ENCODE measurements at regions not wholly inside any gene's neighbourhood (a gene's known extent, or its start where the extent isn't known, plus 50 kb on each side); places are given as distances from the start of the nearest gene placed in this dataset.

DNA sequence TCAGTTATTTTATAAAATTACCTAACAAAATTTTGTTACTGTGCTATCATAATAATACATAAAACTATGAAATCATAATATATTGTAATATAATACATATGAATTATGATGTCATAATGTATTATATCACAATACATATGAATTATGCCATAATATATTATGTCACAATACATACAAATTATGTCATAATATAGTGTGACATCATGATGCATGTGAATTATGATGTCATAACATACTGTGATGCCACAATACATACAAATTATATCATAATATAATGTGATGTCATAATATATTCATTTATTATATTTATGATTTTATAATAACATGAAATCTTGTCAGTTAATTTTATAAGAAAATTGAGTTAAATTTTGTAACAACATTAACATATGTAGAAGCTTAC, 2021.6 kb downstream of the TP53TG3F start (continued):
- TF ChIP-seq ZNF621 (tag by site-specific recombination; IDR thresholded peaks at IDR 0.05), result no peak
- TF ChIP-seq, protein P1, sequence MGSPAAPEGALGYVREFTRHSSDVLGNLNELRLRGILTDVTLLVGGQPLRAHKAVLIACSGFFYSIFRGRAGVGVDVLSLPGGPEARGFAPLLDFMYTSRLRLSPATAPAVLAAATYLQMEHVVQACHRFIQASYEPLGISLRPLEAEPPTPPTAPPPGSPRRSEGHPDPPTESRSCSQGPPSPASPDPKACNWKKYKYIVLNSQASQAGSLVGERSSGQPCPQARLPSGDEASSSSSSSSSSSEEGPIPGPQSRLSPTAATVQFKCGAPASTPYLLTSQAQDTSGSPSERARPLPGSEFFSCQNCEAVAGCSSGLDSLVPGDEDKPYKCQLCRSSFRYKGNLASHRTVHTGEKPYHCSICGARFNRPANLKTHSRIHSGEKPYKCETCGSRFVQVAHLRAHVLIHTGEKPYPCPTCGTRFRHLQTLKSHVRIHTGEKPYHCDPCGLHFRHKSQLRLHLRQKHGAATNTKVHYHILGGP (tag by site-specific recombination; IDR thresholded peaks at IDR 0.05), result no peak

DNA sequence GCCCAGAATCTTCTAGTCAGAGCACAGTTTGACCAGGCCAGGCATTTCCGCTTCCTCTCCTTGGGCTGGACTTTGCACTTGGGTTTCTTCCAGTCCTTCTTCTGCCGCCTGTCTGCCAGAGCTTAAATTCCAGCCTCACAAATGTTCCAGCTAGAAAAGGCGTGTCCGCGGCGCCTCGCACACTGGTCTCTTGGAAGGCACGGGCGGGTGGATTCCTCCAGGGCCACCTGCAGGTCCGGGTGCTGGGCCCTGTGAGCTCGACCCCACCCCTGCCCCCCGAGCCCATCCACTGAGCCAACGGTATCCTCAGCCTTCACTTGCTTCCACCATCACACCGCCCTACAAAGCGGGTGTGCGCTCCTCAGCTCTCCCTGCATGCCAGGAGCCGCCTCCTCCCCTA, 2026.5 kb downstream of the TP53TG3F start:
- Histone ChIP-seq H3K9me3 (ENCODE audit: control insufficient read depth, insufficient read depth, low read depth, low read length) (no peaks in the 10 kb centered on the region), H3K4me1 (ENCODE audit: control insufficient read depth, insufficient read depth, low read length) (no peaks in the 10 kb centered on the region), H3K27ac (ENCODE audit: extremely low read depth, low read depth, low read length) (no peak overlapping the region), H3K36me3 (ENCODE audit: control insufficient read depth in 2 of 2, insufficient read depth in 1 of 2, low read length in 2 of 2) (no peaks in the 10 kb centered on the region), H3K4me3 (ENCODE audit: low read depth, low read length) (no peak overlapping the region)
- CTCF ChIA-PET, result no interaction called here
- POLR2A ChIA-PET, result no interaction called here
- TF ChIP-seq ZNF24 (tag by site-specific recombination; IDR thresholded peaks at IDR 0.05) (no peak), ZNF223 (tag by site-specific recombination; IDR thresholded peaks at IDR 0.05) (no peak), ZNF132 (tag by site-specific recombination; IDR thresholded peaks at IDR 0.05; ENCODE audit: borderline replicate concordance) (no peak), MYNN (tag by site-specific recombination; IDR thresholded peaks at IDR 0.05; ENCODE audit: borderline replicate concordance) (no peak), ZNF221 (tag by site-specific recombination; IDR thresholded peaks at IDR 0.05; ENCODE audit: borderline replicate concordance) (no peak), ZNF837 (tag by site-specific recombination; IDR thresholded peaks at IDR 0.05) (no peak), ZNF473 (tag by site-specific recombination; IDR thresholded peaks at IDR 0.05) (no peak), ZNF571 (tag by site-specific recombination; IDR thresholded peaks at IDR 0.05) (no peak), GFI1B (tag by site-specific recombination; IDR thresholded peaks at IDR 0.05) (no peak), ZFP41 (tag by site-specific recombination; IDR thresholded peaks at IDR 0.05; ENCODE audit: borderline replicate concordance) (no peak), ZNF112 (tag by site-specific recombination; IDR thresholded peaks at IDR 0.05) (no peak), ZNF302 (tag by site-specific recombination; IDR thresholded peaks at IDR 0.05; ENCODE audit: low read depth) (no peak), ZBTB8A (tag by site-specific recombination; IDR thresholded peaks at IDR 0.05) (no peak), ZNF624 (tag by site-specific recombination; IDR thresholded peaks at IDR 0.05) (no peak), ZNF214 (tag by site-specific recombination; IDR thresholded peaks at IDR 0.05; ENCODE audit: borderline replicate concordance) (no peak), ZNF654 (tag by site-specific recombination; IDR thresholded peaks at IDR 0.05; ENCODE audit: low read depth) (no peak), ZNF530 (tag by site-specific recombination; IDR thresholded peaks at IDR 0.05; ENCODE audit: low read depth) (no peak), ZNF239 (tag by site-specific recombination; IDR thresholded peaks at IDR 0.05) (no peak)
- TF ChIP-seq, protein P2, sequence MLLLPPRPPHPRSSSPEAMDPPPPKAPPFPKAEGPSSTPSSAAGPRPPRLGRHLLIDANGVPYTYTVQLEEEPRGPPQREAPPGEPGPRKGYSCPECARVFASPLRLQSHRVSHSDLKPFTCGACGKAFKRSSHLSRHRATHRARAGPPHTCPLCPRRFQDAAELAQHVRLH (tag by site-specific recombination; IDR thresholded peaks at IDR 0.05), result no peak

DNA sequence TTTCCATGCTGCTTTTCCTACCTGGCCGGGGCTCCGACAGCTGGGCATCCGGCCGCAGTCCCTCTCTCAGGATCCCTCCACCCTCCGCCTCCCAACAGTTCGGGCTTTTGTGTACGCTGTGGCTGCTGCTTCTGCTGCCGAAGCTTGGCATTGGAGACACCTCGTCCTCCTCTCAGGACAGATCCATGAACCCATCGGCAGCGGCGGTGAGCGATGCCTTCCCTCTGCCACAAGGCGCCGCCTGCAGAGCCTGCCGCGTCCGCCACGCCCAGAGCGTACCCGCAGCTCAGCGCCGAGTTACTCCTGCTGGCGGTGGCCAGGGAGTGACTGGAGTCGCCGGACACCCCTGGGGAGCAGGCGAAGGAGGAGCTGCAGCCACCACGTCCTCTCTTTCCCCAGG, 2032.8 kb downstream of the TP53TG3F start:
- Histone ChIP-seq H3K27ac (ENCODE audit: extremely low read depth, low read depth, low read length) (no peak overlapping the region), H3K4me1 (ENCODE audit: control insufficient read depth, insufficient read depth, low read length) (no peaks in the 10 kb centered on the region), H3K9me3 (ENCODE audit: control insufficient read depth, insufficient read depth, low read depth, low read length) (no peaks in the 10 kb centered on the region), H3K4me3 (ENCODE audit: low read depth, low read length) (no peak overlapping the region), H3K36me3 (ENCODE audit: control insufficient read depth in 2 of 2, insufficient read depth in 1 of 2, low read length in 2 of 2) (no peaks in the 10 kb centered on the region)
- TF ChIP-seq, protein P3, sequence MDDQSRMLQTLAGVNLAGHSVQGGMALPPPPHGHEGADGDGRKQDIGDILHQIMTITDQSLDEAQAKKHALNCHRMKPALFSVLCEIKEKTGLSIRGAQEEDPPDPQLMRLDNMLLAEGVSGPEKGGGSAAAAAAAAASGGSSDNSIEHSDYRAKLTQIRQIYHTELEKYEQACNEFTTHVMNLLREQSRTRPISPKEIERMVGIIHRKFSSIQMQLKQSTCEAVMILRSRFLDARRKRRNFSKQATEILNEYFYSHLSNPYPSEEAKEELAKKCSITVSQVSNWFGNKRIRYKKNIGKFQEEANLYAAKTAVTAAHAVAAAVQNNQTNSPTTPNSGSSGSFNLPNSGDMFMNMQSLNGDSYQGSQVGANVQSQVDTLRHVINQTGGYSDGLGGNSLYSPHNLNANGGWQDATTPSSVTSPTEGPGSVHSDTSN (CRISPR knock-in tag; IDR thresholded peaks at IDR 0.05), result no peak
- TF ChIP-seq ZNF37A (tag by site-specific recombination; IDR thresholded peaks at IDR 0.05) (no peak), ZNF677 (tag by site-specific recombination; IDR thresholded peaks at IDR 0.05) (no peak), ZNF610 (tag by site-specific recombination; IDR thresholded peaks at IDR 0.05; ENCODE audit: borderline replicate concordance) (no peak), ZNF837 (tag by site-specific recombination; IDR thresholded peaks at IDR 0.05) (no peak), ZBTB17 (tag by site-specific recombination; IDR thresholded peaks at IDR 0.05) (peak; percentile 90), GLI2 (tag by site-specific recombination; IDR thresholded peaks at IDR 0.05; ENCODE audit: borderline replicate concordance, low read depth) (no peak), MYNN (tag by site-specific recombination; IDR thresholded peaks at IDR 0.05; ENCODE audit: borderline replicate concordance) (no peak), ZIC2 (tag by site-specific recombination; IDR thresholded peaks at IDR 0.05) (peak; percentile 26; the same call in 1 of the 2 replicates)
- TF ChIP-seq, protein P4, sequence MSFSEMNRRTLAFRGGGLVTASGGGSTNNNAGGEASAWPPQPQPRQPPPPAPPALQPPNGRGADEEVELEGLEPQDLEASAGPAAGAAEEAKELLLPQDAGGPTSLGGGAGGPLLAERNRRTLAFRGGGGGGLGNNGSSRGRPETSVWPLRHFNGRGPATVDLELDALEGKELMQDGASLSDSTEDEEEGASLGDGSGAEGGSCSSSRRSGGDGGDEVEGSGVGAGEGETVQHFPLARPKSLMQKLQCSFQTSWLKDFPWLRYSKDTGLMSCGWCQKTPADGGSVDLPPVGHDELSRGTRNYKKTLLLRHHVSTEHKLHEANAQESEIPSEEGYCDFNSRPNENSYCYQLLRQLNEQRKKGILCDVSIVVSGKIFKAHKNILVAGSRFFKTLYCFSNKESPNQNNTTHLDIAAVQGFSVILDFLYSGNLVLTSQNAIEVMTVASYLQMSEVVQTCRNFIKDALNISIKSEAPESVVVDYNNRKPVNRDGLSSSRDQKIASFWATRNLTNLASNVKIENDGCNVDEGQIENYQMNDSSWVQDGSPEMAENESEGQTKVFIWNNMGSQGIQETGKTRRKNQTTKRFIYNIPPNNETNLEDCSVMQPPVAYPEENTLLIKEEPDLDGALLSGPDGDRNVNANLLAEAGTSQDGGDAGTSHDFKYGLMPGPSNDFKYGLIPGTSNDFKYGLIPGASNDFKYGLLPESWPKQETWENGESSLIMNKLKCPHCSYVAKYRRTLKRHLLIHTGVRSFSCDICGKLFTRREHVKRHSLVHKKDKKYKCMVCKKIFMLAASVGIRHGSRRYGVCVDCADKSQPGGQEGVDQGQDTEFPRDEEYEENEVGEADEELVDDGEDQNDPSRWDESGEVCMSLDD (tag by site-specific recombination; IDR thresholded peaks at IDR 0.05), result no peak
- TF ChIP-seq, protein P5, sequence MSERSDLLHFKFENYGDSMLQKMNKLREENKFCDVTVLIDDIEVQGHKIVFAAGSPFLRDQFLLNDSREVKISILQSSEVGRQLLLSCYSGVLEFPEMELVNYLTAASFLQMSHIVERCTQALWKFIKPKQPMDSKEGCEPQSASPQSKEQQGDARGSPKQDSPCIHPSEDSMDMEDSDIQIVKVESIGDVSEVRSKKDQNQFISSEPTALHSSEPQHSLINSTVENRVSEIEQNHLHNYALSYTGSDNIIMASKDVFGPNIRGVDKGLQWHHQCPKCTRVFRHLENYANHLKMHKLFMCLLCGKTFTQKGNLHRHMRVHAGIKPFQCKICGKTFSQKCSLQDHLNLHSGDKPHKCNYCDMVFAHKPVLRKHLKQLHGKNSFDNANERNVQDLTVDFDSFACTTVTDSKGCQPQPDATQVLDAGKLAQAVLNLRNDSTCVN (tag by site-specific recombination; optimal IDR thresholded peaks at IDR 0.05), result peak; percentile 14
- ChIA-PET CTCF (no interaction called here), POLR2A (no interaction called here)
